ENCODE measurements at regions not wholly inside any gene's neighbourhood (a gene's known extent, or its start where the extent isn't known, plus 50 kb on each side); places are given as distances from the start of the nearest gene placed in this dataset.

- in situ Hi-C loops (cut with MboI) (no loop called here), intact Hi-C loops (cut with micrococcal nuclease; ENCODE audit: unreplicated experiment) (no loop called here)
- TF ChIP-seq DPF2 (IDR thresholded peaks at IDR 0.05): no peak
- no peak for TF ChIP-seq CUX1 (IDR thresholded peaks at IDR 0.05; ENCODE audit: insufficient replicate concordance, low read depth, low read length)
- TF ChIP-seq RUNX3 (IDR thresholded peaks at IDR 0.05; ENCODE audit: low read length): no peak
- TF ChIP-seq SKIL (IDR thresholded peaks at IDR 0.05; ENCODE audit: low read depth, poor library complexity, severe bottlenecking): no peak
- TF ChIP-seq RFX5 (IDR thresholded peaks at IDR 0.05; ENCODE audit: low read depth, low read length): no peak
- no peak for TF ChIP-seq SP1 (IDR thresholded peaks at IDR 0.05; ENCODE audit: low read depth, low read length)
- no peak for TF ChIP-seq E2F4 (IDR thresholded peaks at IDR 0.05; ENCODE audit: low read depth, low read length)
- Histone ChIP-seq H3K27me3 (replicated peaks in 1 of 2; ENCODE audit: control insufficient read depth in 2 of 2, insufficient read depth in 2 of 2, low read length in 1 of 2) (no peaks in the 10 kb centered on the region), H3K9me3 (replicated peaks; ENCODE audit: control insufficient read depth, insufficient read depth, low read length) (no peaks in the 10 kb centered on the region), H4K20me1 (ENCODE audit: control insufficient read depth, insufficient read depth) (no peaks in the 10 kb centered on the region), H2AFZ (ENCODE audit: control insufficient read depth, low read depth, low read length) (no peak overlapping the region), H3K9ac (ENCODE audit: control insufficient read depth, insufficient read depth, low read length) (no peak overlapping the region), H3K4me1 (ENCODE audit: control insufficient read depth, insufficient read depth, low read length) (no peaks in the 10 kb centered on the region), H3K27ac (ENCODE audit: control insufficient read depth, insufficient read depth) (no peak overlapping the region), H3K4me3 (no peak overlapping the region), H3K79me2 (ENCODE audit: control insufficient read depth, insufficient read depth, low read length) (no peaks in the 10 kb centered on the region), H3K36me3 (ENCODE audit: control insufficient read depth in 2 of 2, insufficient read depth in 2 of 2, low read length in 1 of 2) (no peaks in the 10 kb centered on the region), H3K4me2 (ENCODE audit: control insufficient read depth, insufficient read depth) (no peak overlapping the region)
- ChIA-PET SMC1A (ENCODE audit: uncharacterized antibody, unreplicated experiment) (no interaction called here), POLR2A (no interaction called here), RAD21 (ENCODE audit: unreplicated experiment) (no interaction called here), CTCF (no interaction called here)
- WGBS (ENCODE audit: insufficient coverage, insufficient replicate concordance, low lambda C conversion rate, missing lambda C conversion rate): 85% methylated on average over 3 of the region's 3 CpGs
- no peak for ATAC-seq
- FAIRE-seq: no peak
- no TSS peak for BruUV-seq (replicated peaks)
- no peak for DNase-seq (ENCODE audit: low read depth, low spot score)
Observed at GRCh38 chr5:8611067-8611466, 742.1 kb downstream of the MTRR start.

All from GM12878 (cell line).